ENCODE measurements at regions not wholly inside any gene's neighbourhood (a gene's known extent, or its start where the extent isn't known, plus 50 kb on each side); places are given as distances from the start of the nearest gene placed in this dataset.

GRCh38 chr7:47066976-47067614, 514.8 kb downstream of the TNS3 start:
- ATAC-seq (no peak), DNase-seq (ENCODE audit: low read depth, low spot score) (no peak)
- no peak for TF ChIP-seq POLR2A (IDR thresholded peaks at IDR 0.05; ENCODE audit: borderline replicate concordance, extremely low read depth, insufficient read depth, insufficient read length)
- no peak for TF ChIP-seq RAD21 (IDR thresholded peaks at IDR 0.05; ENCODE audit: low read depth)
- no peak for TF ChIP-seq CEBPB (IDR thresholded peaks at IDR 0.05; ENCODE audit: low read depth)
- no peak for TF ChIP-seq JUND (IDR thresholded peaks at IDR 0.05)
- TF ChIP-seq SRF (IDR thresholded peaks at IDR 0.05; ENCODE audit: low read depth): no peak
- no peak for TF ChIP-seq CTCF (IDR thresholded peaks at IDR 0.05 in 2 of 3, conservative IDR thresholded peaks at IDR 0.05 in 1 of 3; ENCODE audit: borderline replicate concordance in 1 of 3, insufficient read depth in 1 of 3, low read depth in 2 of 3, low read length in 2 of 3)
- no peak for TF ChIP-seq ZBTB33 (IDR thresholded peaks at IDR 0.05; ENCODE audit: extremely low read depth, insufficient replicate concordance, low read length)
- no peak overlapping the region for H3K27ac ChIP-seq (ENCODE audit: low read depth, low read length)
- H2AFZ ChIP-seq (ENCODE audit: low read depth, low read length, poor library complexity, severe bottlenecking): no peak overlapping the region
- H4K20me1 ChIP-seq (ENCODE audit: insufficient read depth): no peaks in the 10 kb centered on the region
- H3K36me3 ChIP-seq (ENCODE audit: control insufficient read depth in 1 of 2, insufficient read depth in 2 of 2, low read length in 2 of 2): no peaks in the 10 kb centered on the region
- no TSS peak for BruUV-seq (replicated peaks)
- no peak overlapping the region for H3K9ac ChIP-seq (ENCODE audit: low read length)
- no peaks in the 10 kb centered on the region for H3K79me2 ChIP-seq (ENCODE audit: insufficient read depth, low read length)
- H3K4me3 ChIP-seq (replicated peaks in 1 of 2; ENCODE audit: low read depth in 1 of 2, low read length in 2 of 2): no peak overlapping the region
- no peaks in the 10 kb centered on the region for H3K27me3 ChIP-seq (ENCODE audit: insufficient read depth, low read length)
- intact Hi-C loops (cut with micrococcal nuclease): no loop called here
- H3K4me2 ChIP-seq (ENCODE audit: low read length): no peak overlapping the region
- POLR2A ChIA-PET: no interaction called here
- H3K9me3 ChIP-seq (ENCODE audit: control insufficient read depth in 1 of 2, insufficient read depth in 1 of 2, low read depth in 1 of 2, low read length in 2 of 2): no peaks in the 10 kb centered on the region
- no peaks in the 10 kb centered on the region for H3K9me2 ChIP-seq (ENCODE audit: insufficient read depth)
- CTCF ChIA-PET: no interaction called here
- H3K4me1 ChIP-seq (ENCODE audit: control insufficient read depth in 1 of 2, insufficient read depth in 2 of 2, low read length in 2 of 2): no peaks in the 10 kb centered on the region
- RAD21 ChIA-PET (ENCODE audit: low non-redundant PET in 1 of 2, low total read pairs in 2 of 2, uncharacterized antibody in 2 of 2, unreplicated experiment in 2 of 2): no interaction called here
